HL-60 (cell line): ENCODE measurements at regions not wholly inside any gene's neighbourhood (a gene's known extent, or its start where the extent isn't known, plus 50 kb on each side); places are given as distances from the start of the nearest gene placed in this dataset.

Experiments
- GABPA ChIP-seq: IDR thresholded peaks from 2 replicates; pipeline ENCODE4 v1.6.1; 2012; ENCODE audit warnings: low read depth
- POLR2AphosphoS5 ChIP-seq: IDR thresholded peaks from 2 replicates; pipeline ENCODE4 v1.6.1; 2012; ENCODE audit warnings: low read depth
- SPI1 ChIP-seq: IDR thresholded peaks from 2 replicates; pipeline ENCODE4 v1.6.1; 2012; ENCODE audit warnings: low read depth, mild to moderate bottlenecking, borderline replicate concordance
- TF ChIP-seq, protein P1 (sequence below): IDR thresholded peaks from 2 replicates; pipeline ENCODE4 v1.6.1; 2012; ENCODE audit warnings: low read depth; ENCODE audit not compliant: insufficient replicate concordance
- TF ChIP-seq, protein P2 (sequence below): IDR thresholded peaks from one replicate; pipeline ENCODE4 v1.5.1; 2011; ENCODE audit warnings: low read length, control low read depth, inconsistent platforms; ENCODE audit not compliant: insufficient read depth

- TF ChIP-seq, protein P1, sequence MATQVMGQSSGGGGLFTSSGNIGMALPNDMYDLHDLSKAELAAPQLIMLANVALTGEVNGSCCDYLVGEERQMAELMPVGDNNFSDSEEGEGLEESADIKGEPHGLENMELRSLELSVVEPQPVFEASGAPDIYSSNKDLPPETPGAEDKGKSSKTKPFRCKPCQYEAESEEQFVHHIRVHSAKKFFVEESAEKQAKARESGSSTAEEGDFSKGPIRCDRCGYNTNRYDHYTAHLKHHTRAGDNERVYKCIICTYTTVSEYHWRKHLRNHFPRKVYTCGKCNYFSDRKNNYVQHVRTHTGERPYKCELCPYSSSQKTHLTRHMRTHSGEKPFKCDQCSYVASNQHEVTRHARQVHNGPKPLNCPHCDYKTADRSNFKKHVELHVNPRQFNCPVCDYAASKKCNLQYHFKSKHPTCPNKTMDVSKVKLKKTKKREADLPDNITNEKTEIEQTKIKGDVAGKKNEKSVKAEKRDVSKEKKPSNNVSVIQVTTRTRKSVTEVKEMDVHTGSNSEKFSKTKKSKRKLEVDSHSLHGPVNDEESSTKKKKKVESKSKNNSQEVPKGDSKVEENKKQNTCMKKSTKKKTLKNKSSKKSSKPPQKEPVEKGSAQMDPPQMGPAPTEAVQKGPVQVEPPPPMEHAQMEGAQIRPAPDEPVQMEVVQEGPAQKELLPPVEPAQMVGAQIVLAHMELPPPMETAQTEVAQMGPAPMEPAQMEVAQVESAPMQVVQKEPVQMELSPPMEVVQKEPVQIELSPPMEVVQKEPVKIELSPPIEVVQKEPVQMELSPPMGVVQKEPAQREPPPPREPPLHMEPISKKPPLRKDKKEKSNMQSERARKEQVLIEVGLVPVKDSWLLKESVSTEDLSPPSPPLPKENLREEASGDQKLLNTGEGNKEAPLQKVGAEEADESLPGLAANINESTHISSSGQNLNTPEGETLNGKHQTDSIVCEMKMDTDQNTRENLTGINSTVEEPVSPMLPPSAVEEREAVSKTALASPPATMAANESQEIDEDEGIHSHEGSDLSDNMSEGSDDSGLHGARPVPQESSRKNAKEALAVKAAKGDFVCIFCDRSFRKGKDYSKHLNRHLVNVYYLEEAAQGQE: no peak
- TF ChIP-seq, protein P2, sequence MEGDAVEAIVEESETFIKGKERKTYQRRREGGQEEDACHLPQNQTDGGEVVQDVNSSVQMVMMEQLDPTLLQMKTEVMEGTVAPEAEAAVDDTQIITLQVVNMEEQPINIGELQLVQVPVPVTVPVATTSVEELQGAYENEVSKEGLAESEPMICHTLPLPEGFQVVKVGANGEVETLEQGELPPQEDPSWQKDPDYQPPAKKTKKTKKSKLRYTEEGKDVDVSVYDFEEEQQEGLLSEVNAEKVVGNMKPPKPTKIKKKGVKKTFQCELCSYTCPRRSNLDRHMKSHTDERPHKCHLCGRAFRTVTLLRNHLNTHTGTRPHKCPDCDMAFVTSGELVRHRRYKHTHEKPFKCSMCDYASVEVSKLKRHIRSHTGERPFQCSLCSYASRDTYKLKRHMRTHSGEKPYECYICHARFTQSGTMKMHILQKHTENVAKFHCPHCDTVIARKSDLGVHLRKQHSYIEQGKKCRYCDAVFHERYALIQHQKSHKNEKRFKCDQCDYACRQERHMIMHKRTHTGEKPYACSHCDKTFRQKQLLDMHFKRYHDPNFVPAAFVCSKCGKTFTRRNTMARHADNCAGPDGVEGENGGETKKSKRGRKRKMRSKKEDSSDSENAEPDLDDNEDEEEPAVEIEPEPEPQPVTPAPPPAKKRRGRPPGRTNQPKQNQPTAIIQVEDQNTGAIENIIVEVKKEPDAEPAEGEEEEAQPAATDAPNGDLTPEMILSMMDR: no peak
- TF ChIP-seq POLR2AphosphoS5 (no peak), GABPA (no peak), SPI1 (no peak)
These were observed 68.9 kb downstream of the TMEM18 start for GRCh38 chr2:608297-608696.
